BE2C (cell line): ENCODE measurements at regions not wholly inside any gene's neighbourhood (a gene's known extent, or its start where the extent isn't known, plus 50 kb on each side); places are given as distances from the start of the nearest gene placed in this dataset.
"Not testable (repeated sequence)": the region's sequence is repeated elsewhere in the genome, so short reads cannot be mapped to it uniquely, and the experiment has no call there.

Source experiments
- DNase-seq: peaks from one replicate; pipeline ENCODE4 v3.0.0-alpha.2; 2020
- H3K27me3 ChIP-seq: fragments of 250-450 bp; sonication (Bioruptor Pico); 2 replicates; pipeline ENCODE4 v1.5.1; 2020; ENCODE audit warnings: mild to moderate bottlenecking
- H3K36me3 ChIP-seq: fragments of 250-450 bp; sonication (Bioruptor Pico); 2 replicates; pipeline ENCODE4 v1.5.1; 2020; ENCODE audit warnings: mild to moderate bottlenecking
- H3K4me1 ChIP-seq: fragments of 250-450 bp; sonication (Bioruptor Pico); 2 replicates; pipeline ENCODE4 v1.5.1; 2020
- H3K4me3 ChIP-seq: 2 replicates; pipeline ENCODE4 v1.5.1; 2011; ENCODE audit warnings: low read depth, low read length
- H3K9me3 ChIP-seq: fragments of 250-450 bp; sonication (Bioruptor Pico); 2 replicates; pipeline ENCODE4 v1.5.1; 2020
- TF ChIP-seq, protein P1 (sequence below): IDR thresholded peaks from 2 replicates; pipeline ENCODE4 v1.5.1; 2012; ENCODE audit warnings: mild to moderate bottlenecking, low read depth, low read length

DNA sequence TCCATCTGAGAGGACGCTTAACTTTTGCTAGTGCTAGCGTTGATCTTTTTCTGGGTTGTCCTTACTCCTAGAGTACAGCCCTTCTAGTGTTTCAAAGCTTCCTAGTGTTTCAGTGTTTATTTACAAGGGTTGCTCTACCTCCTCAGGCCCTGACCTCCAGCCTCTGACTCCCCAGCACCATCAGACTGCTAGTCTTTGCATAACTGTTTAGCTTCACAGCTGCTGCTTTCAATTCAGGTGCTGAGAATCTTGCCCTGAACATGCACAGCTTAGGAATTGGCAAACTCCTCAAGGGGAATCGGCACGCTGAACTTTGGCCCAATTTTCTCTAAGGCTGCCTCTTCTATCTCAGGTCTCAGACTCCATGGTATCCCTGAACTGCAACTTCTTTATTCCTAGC lies 52.9 kb downstream of the OR52B4 start:
- not testable (repeated sequence) for H3K4me1 ChIP-seq, H3K4me3 ChIP-seq, DNase-seq, H3K9me3 ChIP-seq, H3K36me3 ChIP-seq, H3K27me3 ChIP-seq

DNA sequence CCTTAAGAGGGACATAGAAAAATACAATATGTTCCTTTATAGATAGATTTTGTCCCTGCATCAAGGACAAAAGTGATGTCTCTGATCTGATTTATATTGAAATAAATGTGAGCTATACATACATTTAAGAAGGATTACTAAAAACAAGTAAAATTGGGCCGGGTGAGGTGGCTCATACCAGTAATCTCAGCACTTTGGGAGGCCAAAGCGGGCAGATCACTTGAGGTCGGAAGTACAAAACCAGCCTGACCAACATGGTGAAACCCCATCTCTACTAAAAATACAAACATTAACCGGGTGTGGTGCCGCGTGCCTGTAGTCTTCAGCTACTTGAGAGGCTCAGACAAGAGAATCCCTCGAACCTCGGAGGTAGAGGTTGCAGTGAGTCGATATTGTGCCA lies 91.0 kb downstream of the OR52B4 start:
- not testable (repeated sequence) for H3K4me1 ChIP-seq, H3K4me3 ChIP-seq, H3K9me3 ChIP-seq, H3K27me3 ChIP-seq, H3K36me3 ChIP-seq, DNase-seq

DNA sequence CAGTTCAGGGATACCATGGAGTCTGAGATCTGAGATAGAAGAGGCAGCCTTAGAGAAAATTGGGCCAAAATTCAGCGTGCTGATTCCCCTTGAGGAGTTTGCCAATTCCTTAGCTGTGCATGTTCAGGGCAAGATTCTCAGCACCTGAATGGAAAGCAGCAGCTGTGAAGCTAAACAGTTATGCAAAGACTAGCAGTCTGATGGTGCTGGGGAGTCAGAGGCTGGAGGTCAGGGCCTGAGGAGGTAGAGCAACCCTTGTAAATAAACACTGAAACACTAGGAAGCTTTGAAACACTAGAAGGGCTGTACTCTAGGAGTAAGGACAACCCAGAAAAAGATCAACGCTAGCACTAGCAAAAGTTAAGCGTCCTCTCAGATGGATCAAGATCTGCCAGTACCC lies 117.1 kb downstream of the OR52B4 start:
- not testable (repeated sequence) for DNase-seq, H3K4me3 ChIP-seq, H3K9me3 ChIP-seq, H3K27me3 ChIP-seq, H3K4me1 ChIP-seq, H3K36me3 ChIP-seq

DNA sequence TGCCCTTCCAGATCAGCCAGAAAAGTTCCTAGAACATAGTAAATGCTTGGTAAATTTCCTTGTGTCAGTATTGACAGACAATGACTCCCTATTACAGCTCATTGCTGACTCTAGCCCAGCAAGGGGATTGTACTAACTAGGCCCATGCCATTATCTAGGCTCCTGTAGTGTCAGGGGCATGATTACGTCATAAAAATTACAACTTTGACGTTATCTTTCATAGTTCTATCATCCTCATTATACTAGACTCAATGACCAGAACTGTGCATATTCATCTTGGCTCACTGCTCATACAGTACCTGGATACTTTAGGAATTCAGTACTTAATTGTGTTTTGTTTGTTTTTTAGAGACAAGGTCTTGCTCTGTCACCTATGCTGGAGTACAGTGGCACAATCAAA lies 118.7 kb downstream of the OR52B4 start:
- not testable (repeated sequence) for H3K36me3 ChIP-seq, H3K4me3 ChIP-seq, DNase-seq, H3K27me3 ChIP-seq, H3K4me1 ChIP-seq, H3K9me3 ChIP-seq

DNA sequence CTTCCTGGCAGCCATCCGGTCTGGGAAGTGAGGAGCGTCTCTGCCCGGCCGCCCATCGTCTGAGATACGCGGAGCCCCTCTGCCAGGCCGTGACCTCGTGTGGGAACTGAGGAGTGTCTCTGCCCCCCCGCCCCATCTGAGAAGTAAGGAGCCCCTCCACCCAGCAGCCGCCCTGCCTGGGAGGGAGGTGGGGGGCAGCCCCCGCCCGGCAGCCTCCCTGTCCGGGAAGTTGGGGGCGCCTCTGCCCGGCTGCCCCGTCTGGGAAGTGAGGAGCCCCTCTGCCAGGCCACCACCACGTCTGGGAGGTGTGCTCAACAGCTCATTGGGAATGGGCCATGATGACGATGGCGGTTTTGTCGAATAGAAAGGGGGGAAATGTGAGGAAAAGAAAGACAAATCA lies 130.4 kb downstream of the OR52B4 start:
- not testable (repeated sequence) for H3K9me3 ChIP-seq, H3K36me3 ChIP-seq, DNase-seq, H3K4me1 ChIP-seq, H3K27me3 ChIP-seq, H3K4me3 ChIP-seq

DNA sequence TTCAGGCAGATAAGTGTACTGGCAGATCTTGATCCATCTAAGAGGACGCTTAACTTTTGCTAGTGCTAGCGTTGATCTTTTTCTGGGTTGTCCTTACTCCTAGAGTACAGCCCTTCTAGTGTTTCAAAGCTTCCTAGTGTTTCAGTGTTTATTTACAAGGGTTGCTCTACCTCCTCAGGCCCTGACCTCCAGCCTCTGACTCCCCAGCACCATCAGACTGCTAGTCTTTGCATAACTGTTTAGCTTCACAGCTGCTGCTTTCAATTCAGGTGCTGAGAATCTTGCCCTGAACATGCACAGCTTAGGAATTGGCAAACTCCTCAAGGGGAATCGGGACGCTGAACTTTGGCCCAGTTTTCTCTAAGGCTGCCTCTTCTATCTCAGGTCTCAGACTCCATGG lies 124.3 kb downstream of the RRM1 start:
- not testable (repeated sequence) for H3K27me3 ChIP-seq, H3K4me1 ChIP-seq, H3K36me3 ChIP-seq, H3K4me3 ChIP-seq, H3K9me3 ChIP-seq, DNase-seq

DNA sequence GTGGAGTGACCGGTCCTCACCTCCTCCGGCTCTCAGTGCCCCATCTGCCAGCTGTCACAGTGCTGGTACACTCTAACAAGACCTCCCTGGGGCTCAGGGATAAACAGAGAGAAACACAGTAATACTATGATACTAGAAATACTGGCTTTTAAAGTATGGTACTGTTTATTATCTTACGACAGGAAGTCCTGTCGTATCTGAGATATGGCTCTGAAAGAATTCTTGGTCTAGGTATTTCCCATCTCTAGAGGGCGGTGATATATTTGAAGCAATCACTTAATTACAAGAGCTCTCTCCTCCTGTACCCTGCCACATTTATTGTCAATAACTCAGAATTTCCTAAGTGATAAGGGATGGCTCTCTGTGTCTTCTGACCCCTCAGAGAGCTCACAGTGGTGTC lies 119.1 kb downstream of the RRM1 start:
- Histone ChIP-seq H3K9me3 (no peaks in the 10 kb centered on the region), H3K4me1 (no peaks in the 10 kb centered on the region), H3K4me3 (no peak overlapping the region), H3K27me3 (no peaks in the 10 kb centered on the region), H3K36me3 (no peaks in the 10 kb centered on the region)
- TF ChIP-seq, protein P1, sequence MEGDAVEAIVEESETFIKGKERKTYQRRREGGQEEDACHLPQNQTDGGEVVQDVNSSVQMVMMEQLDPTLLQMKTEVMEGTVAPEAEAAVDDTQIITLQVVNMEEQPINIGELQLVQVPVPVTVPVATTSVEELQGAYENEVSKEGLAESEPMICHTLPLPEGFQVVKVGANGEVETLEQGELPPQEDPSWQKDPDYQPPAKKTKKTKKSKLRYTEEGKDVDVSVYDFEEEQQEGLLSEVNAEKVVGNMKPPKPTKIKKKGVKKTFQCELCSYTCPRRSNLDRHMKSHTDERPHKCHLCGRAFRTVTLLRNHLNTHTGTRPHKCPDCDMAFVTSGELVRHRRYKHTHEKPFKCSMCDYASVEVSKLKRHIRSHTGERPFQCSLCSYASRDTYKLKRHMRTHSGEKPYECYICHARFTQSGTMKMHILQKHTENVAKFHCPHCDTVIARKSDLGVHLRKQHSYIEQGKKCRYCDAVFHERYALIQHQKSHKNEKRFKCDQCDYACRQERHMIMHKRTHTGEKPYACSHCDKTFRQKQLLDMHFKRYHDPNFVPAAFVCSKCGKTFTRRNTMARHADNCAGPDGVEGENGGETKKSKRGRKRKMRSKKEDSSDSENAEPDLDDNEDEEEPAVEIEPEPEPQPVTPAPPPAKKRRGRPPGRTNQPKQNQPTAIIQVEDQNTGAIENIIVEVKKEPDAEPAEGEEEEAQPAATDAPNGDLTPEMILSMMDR = no peak
- no peak for DNase-seq

DNA sequence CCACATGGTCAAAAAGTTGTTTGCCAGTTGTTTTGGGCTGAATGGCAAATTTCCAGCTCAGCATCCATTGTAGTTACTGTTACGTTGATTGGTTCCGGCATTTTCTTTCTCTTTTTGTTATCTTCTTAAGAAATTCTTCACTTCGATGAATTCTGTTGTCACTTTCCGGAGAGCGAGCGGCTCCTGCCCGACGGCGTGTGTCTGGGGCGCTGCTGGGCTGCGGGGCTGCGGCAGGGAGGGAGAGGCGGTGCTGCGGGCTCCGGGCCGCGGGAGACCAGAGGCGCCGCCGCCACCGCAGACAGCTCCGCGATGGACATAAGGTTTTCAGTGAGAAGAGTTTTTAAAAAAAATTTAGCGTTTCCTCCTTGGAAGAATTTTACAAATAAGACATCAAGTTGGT lies 117.4 kb downstream of the RRM1 start:
- no peaks in the 10 kb centered on the region for H3K36me3 ChIP-seq
- TF ChIP-seq, protein P1 = no peak
- H3K9me3 ChIP-seq = no peaks in the 10 kb centered on the region
- H3K27me3 ChIP-seq = no peaks in the 10 kb centered on the region
- no peaks in the 10 kb centered on the region for H3K4me1 ChIP-seq
- H3K4me3 ChIP-seq = no peak overlapping the region
- DNase-seq = no peak

DNA sequence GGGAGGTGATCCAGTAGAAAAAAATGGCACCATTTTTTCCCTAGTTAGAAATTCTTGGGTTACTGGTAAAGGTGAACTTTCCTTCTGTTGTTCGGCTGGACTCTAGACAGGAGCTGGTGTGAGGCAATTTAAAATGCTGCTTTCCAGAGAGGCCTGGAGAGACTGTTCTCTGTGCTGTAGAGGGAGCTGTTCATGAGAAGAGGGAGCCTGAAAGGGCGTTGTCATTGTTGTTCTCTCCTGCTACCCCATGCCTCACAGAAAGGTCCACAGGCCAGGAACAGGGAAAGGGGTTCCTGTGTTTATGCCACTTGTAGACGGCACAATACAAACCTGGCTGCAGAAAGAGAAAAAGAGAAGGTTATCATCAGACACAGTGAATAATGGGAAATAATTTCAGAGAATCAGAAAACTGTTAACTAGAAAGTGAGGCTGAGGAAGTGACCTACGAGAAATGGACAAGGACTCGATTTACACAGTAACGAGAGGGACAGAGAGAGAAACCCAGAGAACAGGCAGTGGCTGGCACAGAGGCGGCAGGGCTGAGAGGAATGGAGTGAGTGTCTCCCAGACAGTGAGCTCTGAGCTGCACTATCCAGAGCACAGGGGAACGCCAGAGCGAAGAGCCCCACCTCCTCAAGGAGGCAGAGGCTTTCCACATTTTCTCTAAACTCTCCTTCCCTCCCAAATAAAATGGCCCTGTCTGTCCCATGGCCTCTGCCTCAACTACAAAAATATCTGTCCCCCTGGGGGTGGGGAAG lies 109.2 kb downstream of the RRM1 start:
- Histone ChIP-seq H3K4me1 (no peaks in the 10 kb centered on the region), H3K9me3 (no peaks in the 10 kb centered on the region), H3K27me3 (no peaks in the 10 kb centered on the region), H3K4me3 (no peak overlapping the region), H3K36me3 (no peaks in the 10 kb centered on the region)
- TF ChIP-seq, protein P1 = 0 out of 2 replicates have a peak, but pooled peaks have one; percentile 4
- DNase-seq = no peak
